ENCODE measurements at regions not wholly inside any gene's neighbourhood (a gene's known extent, or its start where the extent isn't known, plus 50 kb on each side); places are given as distances from the start of the nearest gene placed in this dataset.

- Mint-ChIP-seq H3K36me3 (ENCODE audit: unreplicated experiment) (no peaks in the 10 kb centered on the region), H3K27me3 (ENCODE audit: unreplicated experiment) (peaks cover 4% of the 10 kb centered on the region), H3K27ac (ENCODE audit: unreplicated experiment) (no peak overlapping the region), H3K4me1 (ENCODE audit: unreplicated experiment) (peaks cover 4% of the 10 kb centered on the region), H3K9me3 (ENCODE audit: unreplicated experiment) (peaks cover 4% of the 10 kb centered on the region), H3K4me3 (ENCODE audit: unreplicated experiment) (no peak overlapping the region)
- TF ChIP-seq CTCF (IDR thresholded peaks at IDR 0.05) = no peak
- no peak for DNase-seq (ENCODE audit: extremely low spot score, unreplicated experiment)
Observed at GRCh38 chr11:26801601-26802000, 79.7 kb upstream of the SLC5A12 start.

GRCh38 chr11:26805001-26805400, 83.1 kb upstream of the SLC5A12 start:
- no peak for DNase-seq (ENCODE audit: extremely low spot score, unreplicated experiment)
- Mint-ChIP-seq H3K27ac (ENCODE audit: unreplicated experiment) (no peak overlapping the region), H3K4me3 (ENCODE audit: unreplicated experiment) (no peak overlapping the region), H3K4me1 (ENCODE audit: unreplicated experiment) (peaks cover 4% of the 10 kb centered on the region), H3K36me3 (ENCODE audit: unreplicated experiment) (peaks cover 2% of the 10 kb centered on the region), H3K27me3 (ENCODE audit: unreplicated experiment) (no peaks in the 10 kb centered on the region), H3K9me3 (ENCODE audit: unreplicated experiment) (peaks cover 4% of the 10 kb centered on the region)
- no peak for TF ChIP-seq CTCF (IDR thresholded peaks at IDR 0.05)

- Mint-ChIP-seq H3K4me1 (ENCODE audit: unreplicated experiment) (peaks cover 4% of the 10 kb centered on the region), H3K27me3 (ENCODE audit: unreplicated experiment) (no peaks in the 10 kb centered on the region), H3K4me3 (ENCODE audit: unreplicated experiment) (no peak overlapping the region), H3K36me3 (ENCODE audit: unreplicated experiment) (peaks cover 2% of the 10 kb centered on the region), H3K9me3 (ENCODE audit: unreplicated experiment) (peaks cover 4% of the 10 kb centered on the region), H3K27ac (ENCODE audit: unreplicated experiment) (no peak overlapping the region)
- DNase-seq (ENCODE audit: extremely low spot score, unreplicated experiment) = no peak
- TF ChIP-seq CTCF (IDR thresholded peaks at IDR 0.05) = no peak
Observed at GRCh38 chr11:26806219-26806618, 84.4 kb upstream of the SLC5A12 start.

- Mint-ChIP-seq H3K27me3 (ENCODE audit: unreplicated experiment) (peaks cover 6% of the 10 kb centered on the region), H3K27ac (ENCODE audit: unreplicated experiment) (peak overlapping the region; percentile 64), H3K9me3 (ENCODE audit: unreplicated experiment) (peaks cover 31% of the 10 kb centered on the region), H3K4me1 (ENCODE audit: unreplicated experiment) (peaks cover 6% of the 10 kb centered on the region), H3K36me3 (ENCODE audit: unreplicated experiment) (peaks cover 16% of the 10 kb centered on the region), H3K4me3 (ENCODE audit: unreplicated experiment) (no peak overlapping the region)
- no peak for DNase-seq (ENCODE audit: extremely low spot score, unreplicated experiment)
- no peak for TF ChIP-seq CTCF (IDR thresholded peaks at IDR 0.05)
Observed at GRCh38 chr11:26820739-26821138, 98.9 kb upstream of the SLC5A12 start.

GRCh38 chr11:26823963-26824362, 102.1 kb upstream of the SLC5A12 start:
- peaks cover 10% of the 10 kb centered on the region for H3K36me3 Mint-ChIP-seq (ENCODE audit: unreplicated experiment)
- no peak overlapping the region for H3K27ac Mint-ChIP-seq (ENCODE audit: unreplicated experiment)
- H3K27me3 Mint-ChIP-seq (ENCODE audit: unreplicated experiment) = no peaks in the 10 kb centered on the region
- H3K4me1 Mint-ChIP-seq (ENCODE audit: unreplicated experiment) = peaks cover 21% of the 10 kb centered on the region
- no peak for DNase-seq (ENCODE audit: extremely low spot score, unreplicated experiment)
- H3K9me3 Mint-ChIP-seq (ENCODE audit: unreplicated experiment) = peaks cover 23% of the 10 kb centered on the region
- no peak overlapping the region for H3K4me3 Mint-ChIP-seq (ENCODE audit: unreplicated experiment)
- no peak for TF ChIP-seq CTCF (IDR thresholded peaks at IDR 0.05)
